HFFc6 (cell line): ENCODE measurements at regions not wholly inside any gene's neighbourhood (a gene's known extent, or its start where the extent isn't known, plus 50 kb on each side); places are given as distances from the start of the nearest gene placed in this dataset.

ENCODE experiments used
- DNase-seq: peaks from one replicate; pipeline ENCODE4 v3.0.0-alpha.2; 2018
- H3K27ac Mint-ChIP-seq: 2 replicates; pipeline ENCODE4 v1.8.0; 2020; ENCODE audit warnings: mild to moderate bottlenecking, mixed read lengths
- H3K27me3 Mint-ChIP-seq: 2 replicates; pipeline ENCODE4 v1.8.0; 2021; ENCODE audit warnings: mild to moderate bottlenecking, moderate library complexity, mixed read lengths; ENCODE audit not compliant: insufficient read depth
- H3K36me3 Mint-ChIP-seq: 2 replicates; pipeline ENCODE4 v1.8.0; 2021; ENCODE audit warnings: low read depth, mixed read lengths
- H3K4me1 Mint-ChIP-seq: 2 replicates; pipeline ENCODE4 v1.8.0; 2020; ENCODE audit warnings: low read depth, mixed read lengths
- H3K4me3 Mint-ChIP-seq: 2 replicates; pipeline ENCODE4 v1.8.0; 2020; ENCODE audit warnings: mild to moderate bottlenecking, moderate library complexity, mixed read lengths
- H3K9me3 Mint-ChIP-seq: 2 replicates; pipeline ENCODE4 v1.8.0; 2020; ENCODE audit warnings: mild to moderate bottlenecking, mixed read lengths
- TF ChIP-seq, protein P1 (sequence below): fragments of 200-600 bp; sonication (generic); IDR thresholded peaks from 2 replicates; pipeline ENCODE4 v1.5.0; 2021; ENCODE audit warnings: antibody characterized with exemption, mild to moderate bottlenecking

DNA sequence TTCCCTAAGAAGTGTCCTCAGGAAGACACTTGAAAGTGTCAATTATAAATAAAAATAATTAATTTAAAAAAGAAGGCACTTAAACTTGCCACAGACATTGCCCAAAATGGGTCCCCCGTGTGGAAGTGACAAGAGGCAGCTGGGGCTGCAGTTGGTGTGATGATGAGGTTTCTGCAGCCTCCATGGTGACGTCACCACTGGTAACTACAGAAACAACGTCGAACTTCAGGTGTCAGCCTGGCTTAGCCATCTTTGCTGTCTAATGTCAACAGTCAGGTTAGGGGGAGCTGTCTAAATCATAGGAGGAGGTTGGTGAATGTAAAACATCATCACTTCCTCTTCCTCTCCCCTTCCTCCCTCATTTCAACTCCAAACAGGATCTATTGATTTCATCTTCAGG, 328.6 kb downstream of the MN1 start:
- H3K27ac Mint-ChIP-seq, result no peak overlapping the region
- no peaks in the 10 kb centered on the region for H3K27me3 Mint-ChIP-seq
- peaks cover 35% of the 10 kb centered on the region for H3K4me1 Mint-ChIP-seq
- TF ChIP-seq, protein P1, sequence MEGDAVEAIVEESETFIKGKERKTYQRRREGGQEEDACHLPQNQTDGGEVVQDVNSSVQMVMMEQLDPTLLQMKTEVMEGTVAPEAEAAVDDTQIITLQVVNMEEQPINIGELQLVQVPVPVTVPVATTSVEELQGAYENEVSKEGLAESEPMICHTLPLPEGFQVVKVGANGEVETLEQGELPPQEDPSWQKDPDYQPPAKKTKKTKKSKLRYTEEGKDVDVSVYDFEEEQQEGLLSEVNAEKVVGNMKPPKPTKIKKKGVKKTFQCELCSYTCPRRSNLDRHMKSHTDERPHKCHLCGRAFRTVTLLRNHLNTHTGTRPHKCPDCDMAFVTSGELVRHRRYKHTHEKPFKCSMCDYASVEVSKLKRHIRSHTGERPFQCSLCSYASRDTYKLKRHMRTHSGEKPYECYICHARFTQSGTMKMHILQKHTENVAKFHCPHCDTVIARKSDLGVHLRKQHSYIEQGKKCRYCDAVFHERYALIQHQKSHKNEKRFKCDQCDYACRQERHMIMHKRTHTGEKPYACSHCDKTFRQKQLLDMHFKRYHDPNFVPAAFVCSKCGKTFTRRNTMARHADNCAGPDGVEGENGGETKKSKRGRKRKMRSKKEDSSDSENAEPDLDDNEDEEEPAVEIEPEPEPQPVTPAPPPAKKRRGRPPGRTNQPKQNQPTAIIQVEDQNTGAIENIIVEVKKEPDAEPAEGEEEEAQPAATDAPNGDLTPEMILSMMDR, result no peak
- peaks cover 2% of the 10 kb centered on the region for H3K36me3 Mint-ChIP-seq
- no peak for DNase-seq
- H3K4me3 Mint-ChIP-seq, result no peak overlapping the region
- peaks cover 1% of the 10 kb centered on the region; the same call in 1 of the 2 replicates for H3K9me3 Mint-ChIP-seq

DNA sequence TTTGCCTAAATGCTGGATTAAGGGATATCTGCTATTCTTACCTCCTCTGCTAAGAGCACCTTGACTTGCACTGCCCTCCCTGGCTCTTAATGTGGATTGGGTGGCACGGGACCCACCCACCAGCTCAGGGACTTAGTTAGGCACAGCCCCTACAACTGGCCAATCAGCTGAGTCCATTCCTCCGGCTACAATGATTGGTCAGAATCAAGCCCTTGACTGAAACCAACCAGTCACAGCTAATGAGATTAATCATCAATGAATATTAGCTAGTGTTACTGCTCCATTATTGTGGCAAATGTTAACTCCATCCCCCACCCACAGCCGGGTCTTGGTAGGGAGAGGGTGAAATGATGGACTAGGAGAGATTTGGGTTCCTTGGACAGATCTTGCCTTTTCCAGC, 328.0 kb downstream of the MN1 start:
- Mint-ChIP-seq H3K4me1 (peaks cover 35% of the 10 kb centered on the region), H3K4me3 (no peak overlapping the region), H3K27me3 (no peaks in the 10 kb centered on the region), H3K36me3 (peaks cover 6% of the 10 kb centered on the region), H3K27ac (no peak overlapping the region), H3K9me3 (peaks cover 4% of the 10 kb centered on the region; the same call in 1 of the 2 replicates)
- DNase-seq, result no peak
- TF ChIP-seq, protein P1, result no peak

GRCh38 chr22:27474112-27474571, 327.4 kb downstream of the MN1 start:
- Mint-ChIP-seq H3K4me1 (peaks cover 35% of the 10 kb centered on the region), H3K36me3 (peaks cover 6% of the 10 kb centered on the region), H3K9me3 (peaks cover 4% of the 10 kb centered on the region; the same call in 1 of the 2 replicates), H3K27ac (no peak overlapping the region), H3K4me3 (no peak overlapping the region), H3K27me3 (no peaks in the 10 kb centered on the region)
- TF ChIP-seq, protein P1, result no peak
- no peak for DNase-seq

- Mint-ChIP-seq H3K9me3 (peaks cover 4% of the 10 kb centered on the region; the same call in 1 of the 2 replicates), H3K36me3 (peaks cover 6% of the 10 kb centered on the region), H3K27me3 (no peaks in the 10 kb centered on the region), H3K27ac (peak overlapping the region; percentile 94), H3K4me1 (peaks cover 35% of the 10 kb centered on the region), H3K4me3 (peak overlapping the region; percentile 65)
- DNase-seq, result peak; percentile 91
- TF ChIP-seq, protein P1, result no peak
Measured at GRCh38 chr22:27474711-27475547, 326.6 kb downstream of the MN1 start.

DNA sequence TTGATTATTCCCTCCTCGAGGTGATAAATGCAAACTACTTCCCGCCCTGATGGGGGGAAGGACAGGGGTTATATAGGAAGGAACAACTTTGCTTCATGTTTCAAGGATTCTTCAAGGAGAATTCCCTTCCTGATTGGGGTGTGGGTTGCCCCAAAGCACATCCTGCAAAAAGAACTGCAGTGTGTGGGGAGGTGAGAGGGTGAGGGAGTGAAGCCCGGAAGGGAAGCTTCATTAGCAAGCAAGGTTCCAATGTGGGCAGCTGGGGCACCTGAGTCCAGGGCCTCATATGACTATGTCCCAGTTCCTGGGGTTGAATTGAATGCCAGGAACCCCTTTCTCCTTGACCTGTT, 326.0 kb downstream of the MN1 start:
- Mint-ChIP-seq H3K36me3 (peaks cover 6% of the 10 kb centered on the region), H3K27ac (peak overlapping the region; percentile 94), H3K9me3 (peaks cover 4% of the 10 kb centered on the region; the same call in 1 of the 2 replicates), H3K27me3 (no peaks in the 10 kb centered on the region), H3K4me3 (peak overlapping the region; percentile 65), H3K4me1 (peaks cover 35% of the 10 kb centered on the region)
- TF ChIP-seq, protein P1, result no peak
- DNase-seq, result no peak
